ENCODE measurements at regions not wholly inside any gene's neighbourhood (a gene's known extent, or its start where the extent isn't known, plus 50 kb on each side); places are given as distances from the start of the nearest gene placed in this dataset.

GRCh38 chr7:18393465-18394118, 102.0 kb upstream of the HDAC9 start:
- Histone ChIP-seq H3K27me3 (ENCODE audit: insufficient read depth in 3 of 3, low read length in 2 of 3) (no peaks in the 10 kb centered on the region), H3K4me3 (no peak overlapping the region), H3K36me3 (ENCODE audit: insufficient read depth in 1 of 2, low read depth in 1 of 2) (no peaks in the 10 kb centered on the region), H3K9me3 (no peaks in the 10 kb centered on the region), H3K27ac (no peak overlapping the region), H3K4me1 (peaks cover 3% of the 10 kb centered on the region)
- DNase-seq (no peak), ATAC-seq (no peak)
- intact Hi-C loops (cut with DNase I): no loop called here
- WGBS, 3 donors: 49 to 63% (median 63%) methylated on average over 4 of the region's 4 CpGs
- TF ChIP-seq, protein P1, sequence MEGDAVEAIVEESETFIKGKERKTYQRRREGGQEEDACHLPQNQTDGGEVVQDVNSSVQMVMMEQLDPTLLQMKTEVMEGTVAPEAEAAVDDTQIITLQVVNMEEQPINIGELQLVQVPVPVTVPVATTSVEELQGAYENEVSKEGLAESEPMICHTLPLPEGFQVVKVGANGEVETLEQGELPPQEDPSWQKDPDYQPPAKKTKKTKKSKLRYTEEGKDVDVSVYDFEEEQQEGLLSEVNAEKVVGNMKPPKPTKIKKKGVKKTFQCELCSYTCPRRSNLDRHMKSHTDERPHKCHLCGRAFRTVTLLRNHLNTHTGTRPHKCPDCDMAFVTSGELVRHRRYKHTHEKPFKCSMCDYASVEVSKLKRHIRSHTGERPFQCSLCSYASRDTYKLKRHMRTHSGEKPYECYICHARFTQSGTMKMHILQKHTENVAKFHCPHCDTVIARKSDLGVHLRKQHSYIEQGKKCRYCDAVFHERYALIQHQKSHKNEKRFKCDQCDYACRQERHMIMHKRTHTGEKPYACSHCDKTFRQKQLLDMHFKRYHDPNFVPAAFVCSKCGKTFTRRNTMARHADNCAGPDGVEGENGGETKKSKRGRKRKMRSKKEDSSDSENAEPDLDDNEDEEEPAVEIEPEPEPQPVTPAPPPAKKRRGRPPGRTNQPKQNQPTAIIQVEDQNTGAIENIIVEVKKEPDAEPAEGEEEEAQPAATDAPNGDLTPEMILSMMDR (IDR thresholded peaks at IDR 0.05): no peak

GRCh38 chr7:18395868-18396267, 99.7 kb upstream of the HDAC9 start:
- Histone ChIP-seq H3K27ac (no peak overlapping the region), H3K9me3 (no peaks in the 10 kb centered on the region), H3K36me3 (ENCODE audit: insufficient read depth in 1 of 2, low read depth in 1 of 2) (no peaks in the 10 kb centered on the region), H3K4me3 (no peak overlapping the region), H3K27me3 (ENCODE audit: insufficient read depth in 3 of 3, low read length in 2 of 3) (no peaks in the 10 kb centered on the region), H3K4me1 (peaks cover under 1% of the 10 kb centered on the region)
- DNase-seq (no peak), ATAC-seq (no peak)
- WGBS, 3 donors: 74 to 79% (median 78%) methylated on average over 1 of the region's 1 CpG
- TF ChIP-seq, protein P1 (IDR thresholded peaks at IDR 0.05): no peak
- intact Hi-C loops (cut with DNase I): no loop called here

DNA sequence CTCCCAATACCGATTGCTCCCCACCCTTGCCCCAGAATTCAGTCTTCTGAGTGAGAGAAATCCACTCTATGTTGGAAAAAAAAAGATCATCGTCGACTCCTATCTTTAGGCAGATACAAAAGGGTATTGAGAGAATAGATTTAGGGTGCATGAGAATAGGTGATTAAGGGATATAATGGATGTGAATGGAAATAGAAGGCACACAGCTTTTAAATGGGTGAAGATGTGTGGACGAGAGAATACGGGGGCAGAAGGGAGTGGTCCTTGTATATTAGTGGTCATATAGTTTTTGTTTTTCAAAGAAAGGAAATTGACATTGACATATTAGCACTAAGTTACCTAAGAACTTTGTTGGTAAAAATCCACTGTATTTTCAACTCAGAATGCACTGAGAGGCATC, 98.6 kb upstream of the HDAC9 start:
- ATAC-seq: no peak
- H3K27ac ChIP-seq: no peak overlapping the region
- DNase-seq: no peak
- H3K9me3 ChIP-seq: no peaks in the 10 kb centered on the region
- no peaks in the 10 kb centered on the region for H3K27me3 ChIP-seq (ENCODE audit: insufficient read depth in 3 of 3, low read length in 2 of 3)
- 66 to 73% (median 70%) methylated on average over 5 of the region's 5 CpGs for WGBS, 3 donors
- H3K4me3 ChIP-seq: no peak overlapping the region
- TF ChIP-seq, protein P1 (IDR thresholded peaks at IDR 0.05): no peak
- no peaks in the 10 kb centered on the region for H3K36me3 ChIP-seq (ENCODE audit: insufficient read depth in 1 of 2, low read depth in 1 of 2)
- H3K4me1 ChIP-seq: no peaks in the 10 kb centered on the region
- intact Hi-C loops (cut with DNase I): no loop called here

DNA sequence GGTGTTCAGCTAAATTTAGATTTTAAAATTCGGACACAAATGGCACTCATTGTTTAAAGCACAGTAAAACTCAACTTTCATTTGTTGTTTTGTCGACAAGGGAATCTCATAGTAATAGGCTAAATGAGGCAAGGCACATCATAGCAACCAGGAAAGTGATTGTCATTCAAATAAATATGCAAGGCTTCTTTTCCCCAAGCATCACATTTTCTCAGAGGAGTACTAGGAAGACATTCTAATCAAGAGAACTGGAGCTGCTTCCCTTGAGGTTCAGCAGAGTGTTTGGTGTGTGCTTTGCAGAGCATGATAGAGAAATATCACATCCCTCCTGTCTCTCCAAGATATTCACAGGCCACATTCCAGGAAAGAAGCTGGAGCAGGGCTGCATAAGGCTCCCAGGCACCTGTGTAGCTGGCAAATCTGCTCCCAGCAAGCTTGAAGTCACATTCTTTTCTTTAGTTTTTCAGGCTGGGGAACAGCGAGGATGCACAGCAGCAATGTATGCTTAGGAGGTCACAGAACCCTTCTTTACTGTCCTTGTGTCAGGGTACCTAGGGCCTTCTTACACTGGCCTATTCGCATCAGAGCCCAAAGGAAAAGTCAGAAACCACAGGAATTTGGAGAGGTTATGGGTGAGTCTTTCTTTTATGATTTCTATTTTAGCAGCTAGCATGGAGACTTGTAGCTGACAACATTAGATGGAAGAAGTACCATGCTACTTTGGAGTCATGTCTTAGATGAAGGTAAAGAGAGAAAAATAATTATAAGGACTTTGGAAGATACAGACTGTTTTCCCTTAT, 95.9 kb upstream of the HDAC9 start:
- H3K4me3 ChIP-seq: no peak overlapping the region
- TF ChIP-seq, protein P1 (IDR thresholded peaks at IDR 0.05): no peak
- no peaks in the 10 kb centered on the region for H3K9me3 ChIP-seq
- no peak overlapping the region for H3K27ac ChIP-seq
- DNase-seq: no peak
- H3K36me3 ChIP-seq (ENCODE audit: insufficient read depth in 1 of 2, low read depth in 1 of 2): no peaks in the 10 kb centered on the region
- H3K4me1 ChIP-seq: no peaks in the 10 kb centered on the region
- WGBS, 3 donors: 73 to 78% (median 78%) methylated on average over 4 of the region's 4 CpGs
- H3K27me3 ChIP-seq (ENCODE audit: insufficient read depth in 3 of 3, low read length in 2 of 3): no peaks in the 10 kb centered on the region
- ATAC-seq: no peak
- intact Hi-C loops (cut with DNase I): no loop called here

Data from psoas muscle (tissue), 7 donors.